ENCODE measurements at regions not wholly inside any gene's neighbourhood (a gene's known extent, or its start where the extent isn't known, plus 50 kb on each side); places are given as distances from the start of the nearest gene placed in this dataset.

DNA sequence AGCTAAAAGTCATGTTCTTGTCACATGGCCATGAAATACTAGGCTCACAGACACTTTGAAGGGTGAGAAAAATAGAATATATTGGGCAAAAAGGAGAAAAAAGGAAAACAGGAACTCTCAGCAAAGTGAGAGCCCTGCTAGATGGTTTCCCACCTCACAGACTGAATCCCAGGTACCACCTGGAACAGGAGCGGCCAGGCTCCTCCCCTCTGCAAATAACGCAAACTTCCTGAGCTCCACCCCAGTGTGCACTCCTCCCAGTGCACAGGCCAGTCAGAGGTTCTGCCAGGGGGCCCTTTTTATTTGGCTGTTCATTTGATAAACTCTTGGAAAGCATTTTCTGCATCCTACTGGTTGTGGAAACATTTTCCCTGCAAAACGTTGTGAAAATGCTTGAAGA, 780.4 kb downstream of the TBL1XR1 start:
- ChIA-PET POLR2A (no interaction called here), CTCF (no interaction called here)
- Histone ChIP-seq H3K36me3 (ENCODE audit: control insufficient read depth, insufficient read depth, low read length) (no peaks in the 10 kb centered on the region), H3K4me3 (ENCODE audit: low read depth, low read length) (no peak overlapping the region), H3K27me3 (ENCODE audit: control insufficient read depth, insufficient read depth, low read length) (no peaks in the 10 kb centered on the region)
- no peak for DNase-seq (ENCODE audit: low read depth)
- TF ChIP-seq, protein P1, sequence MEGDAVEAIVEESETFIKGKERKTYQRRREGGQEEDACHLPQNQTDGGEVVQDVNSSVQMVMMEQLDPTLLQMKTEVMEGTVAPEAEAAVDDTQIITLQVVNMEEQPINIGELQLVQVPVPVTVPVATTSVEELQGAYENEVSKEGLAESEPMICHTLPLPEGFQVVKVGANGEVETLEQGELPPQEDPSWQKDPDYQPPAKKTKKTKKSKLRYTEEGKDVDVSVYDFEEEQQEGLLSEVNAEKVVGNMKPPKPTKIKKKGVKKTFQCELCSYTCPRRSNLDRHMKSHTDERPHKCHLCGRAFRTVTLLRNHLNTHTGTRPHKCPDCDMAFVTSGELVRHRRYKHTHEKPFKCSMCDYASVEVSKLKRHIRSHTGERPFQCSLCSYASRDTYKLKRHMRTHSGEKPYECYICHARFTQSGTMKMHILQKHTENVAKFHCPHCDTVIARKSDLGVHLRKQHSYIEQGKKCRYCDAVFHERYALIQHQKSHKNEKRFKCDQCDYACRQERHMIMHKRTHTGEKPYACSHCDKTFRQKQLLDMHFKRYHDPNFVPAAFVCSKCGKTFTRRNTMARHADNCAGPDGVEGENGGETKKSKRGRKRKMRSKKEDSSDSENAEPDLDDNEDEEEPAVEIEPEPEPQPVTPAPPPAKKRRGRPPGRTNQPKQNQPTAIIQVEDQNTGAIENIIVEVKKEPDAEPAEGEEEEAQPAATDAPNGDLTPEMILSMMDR (IDR thresholded peaks at IDR 0.05; ENCODE audit: insufficient read depth, low read depth, low read length), result no peak

DNA sequence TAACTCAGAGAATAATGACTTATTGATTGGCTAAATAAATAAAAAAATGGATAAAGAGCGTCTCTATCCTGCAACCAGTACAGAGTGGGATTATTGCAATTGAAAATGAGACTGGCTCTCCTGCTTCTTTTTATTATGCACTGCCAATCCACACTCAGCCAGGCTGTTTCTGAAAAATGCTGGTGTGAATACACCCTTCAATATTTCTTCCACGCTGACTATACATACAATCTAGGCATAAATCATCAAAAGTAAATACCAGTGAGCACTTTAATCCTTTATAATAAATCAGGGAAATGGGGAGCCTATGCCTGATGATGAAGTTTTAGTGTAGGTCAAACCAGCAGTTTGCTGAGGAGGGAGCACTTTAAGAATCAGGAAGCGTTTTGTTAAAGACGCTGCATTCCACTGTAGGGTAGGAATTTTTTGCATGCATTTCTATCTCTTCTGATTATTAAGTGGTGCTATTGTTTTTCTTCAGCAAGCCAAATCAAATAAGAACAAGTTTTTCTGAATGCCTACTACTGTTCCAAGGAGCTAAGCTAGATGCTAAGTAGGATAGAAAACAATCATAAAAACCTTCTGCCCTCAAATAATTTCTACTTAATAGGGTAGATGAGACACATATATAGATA, 781.5 kb downstream of the TBL1XR1 start:
- POLR2A ChIA-PET, result no interaction called here
- Histone ChIP-seq H3K27me3 (ENCODE audit: control insufficient read depth, insufficient read depth, low read length) (no peaks in the 10 kb centered on the region), H3K4me3 (ENCODE audit: low read depth, low read length) (no peak overlapping the region), H3K36me3 (ENCODE audit: control insufficient read depth, insufficient read depth, low read length) (no peaks in the 10 kb centered on the region)
- CTCF ChIA-PET, result no interaction called here
- TF ChIP-seq, protein P1 (IDR thresholded peaks at IDR 0.05; ENCODE audit: insufficient read depth, low read depth, low read length), result no peak
- no peak for DNase-seq (ENCODE audit: low read depth)

DNA sequence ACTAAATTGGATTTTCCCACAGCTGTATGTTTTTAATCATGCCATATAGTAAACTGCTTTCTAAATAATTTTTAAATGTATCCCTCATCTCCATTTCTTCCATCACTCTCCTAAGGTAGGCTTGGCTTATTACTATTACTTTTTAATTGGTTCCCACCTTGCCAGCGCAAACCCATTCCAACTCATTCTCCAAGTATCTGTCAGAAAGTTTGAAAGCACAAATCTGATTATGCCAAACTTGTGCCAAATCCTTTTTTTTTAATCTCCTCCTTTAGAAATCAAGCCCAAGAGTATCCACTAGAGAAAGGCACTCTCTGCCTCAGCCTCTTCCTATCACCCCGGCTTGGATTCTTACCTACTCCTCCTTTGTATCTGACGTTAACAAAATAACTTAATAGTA, 784.5 kb downstream of the TBL1XR1 start:
- H3K36me3 ChIP-seq (ENCODE audit: control insufficient read depth, insufficient read depth, low read length), result no peaks in the 10 kb centered on the region
- DNase-seq (ENCODE audit: low read depth), result no peak
- TF ChIP-seq, protein P1 (IDR thresholded peaks at IDR 0.05; ENCODE audit: insufficient read depth, low read depth, low read length), result no peak
- H3K27me3 ChIP-seq (ENCODE audit: control insufficient read depth, insufficient read depth, low read length), result no peaks in the 10 kb centered on the region
- ChIA-PET POLR2A (no interaction called here), CTCF (no interaction called here)
- H3K4me3 ChIP-seq (ENCODE audit: low read depth, low read length), result no peak overlapping the region

DNA sequence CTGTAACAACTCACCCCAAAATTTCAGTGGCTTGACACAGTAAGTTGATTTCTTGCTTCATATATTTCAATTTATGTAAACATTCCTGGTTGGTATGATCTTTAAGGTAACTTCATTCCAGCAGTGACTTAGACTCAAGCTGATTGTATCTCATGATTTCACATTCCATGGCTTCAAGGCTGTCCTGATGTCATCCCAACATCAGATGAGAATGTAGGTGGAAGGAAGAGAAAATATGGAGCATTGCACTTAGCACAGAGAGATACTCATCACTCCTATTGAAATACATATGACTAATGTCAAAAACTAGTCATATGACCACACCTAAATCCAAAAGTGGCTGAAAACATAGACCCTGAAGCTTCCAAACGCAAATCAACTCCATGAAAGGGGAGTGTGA, 793.8 kb downstream of the TBL1XR1 start:
- POLR2A ChIA-PET, result no interaction called here
- CTCF ChIA-PET, result no interaction called here
- TF ChIP-seq, protein P1 (IDR thresholded peaks at IDR 0.05; ENCODE audit: insufficient read depth, low read depth, low read length), result no peak
- no peak for DNase-seq (ENCODE audit: low read depth)
- H3K27me3 ChIP-seq (ENCODE audit: control insufficient read depth, insufficient read depth, low read length), result no peaks in the 10 kb centered on the region
- H3K36me3 ChIP-seq (ENCODE audit: control insufficient read depth, insufficient read depth, low read length), result no peaks in the 10 kb centered on the region
- H3K4me3 ChIP-seq (ENCODE audit: low read depth, low read length), result no peak overlapping the region

DNA sequence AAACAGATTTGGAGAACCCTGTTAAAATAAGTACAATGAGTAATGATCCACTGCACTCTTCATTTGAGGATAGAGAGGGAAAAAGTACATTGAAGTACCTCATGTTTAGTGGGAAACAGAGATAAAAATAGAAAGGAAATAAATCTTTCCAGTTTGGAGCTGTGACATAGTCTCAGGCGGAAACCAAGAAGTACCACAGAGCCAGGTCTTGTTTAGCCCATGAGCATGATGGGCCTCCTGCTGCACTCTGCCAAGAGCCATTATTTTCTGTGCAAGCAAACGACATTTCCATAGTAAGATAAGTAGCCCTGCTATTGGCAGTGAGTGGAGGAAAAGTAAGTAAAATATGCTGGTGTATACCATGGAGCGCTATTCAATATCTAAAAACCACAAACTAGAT, 796.1 kb downstream of the TBL1XR1 start:
- POLR2A ChIA-PET, result no interaction called here
- TF ChIP-seq, protein P1 (IDR thresholded peaks at IDR 0.05; ENCODE audit: insufficient read depth, low read depth, low read length), result no peak
- no peak for DNase-seq (ENCODE audit: low read depth)
- Histone ChIP-seq H3K4me3 (ENCODE audit: low read depth, low read length) (no peak overlapping the region), H3K27me3 (ENCODE audit: control insufficient read depth, insufficient read depth, low read length) (no peaks in the 10 kb centered on the region), H3K36me3 (ENCODE audit: control insufficient read depth, insufficient read depth, low read length) (no peaks in the 10 kb centered on the region)
- CTCF ChIA-PET, result no interaction called here
